Nephron (organoid): ENCODE measurements at regions not wholly inside any gene's neighbourhood (a gene's known extent, or its start where the extent isn't known, plus 50 kb on each side); places are given as distances from the start of the nearest gene placed in this dataset.

Source experiments
- H3K27ac Mint-ChIP-seq, 3 experiments: 2 replicates each; pipeline ENCODE4 v1.8.0; 2020; ENCODE audit warnings: mixed read lengths in 3 of 3, mild to moderate bottlenecking in 2 of 3, moderate library complexity in 1 of 3
- H3K27me3 Mint-ChIP-seq: 2 replicates; pipeline ENCODE4 v1.8.0; 2021; ENCODE audit warnings: low read depth, mild to moderate bottlenecking, moderate library complexity, mixed read lengths
- H3K36me3 Mint-ChIP-seq: 2 replicates; pipeline ENCODE4 v1.8.0; 2020; ENCODE audit warnings: low read depth, mixed read lengths
- H3K4me1 Mint-ChIP-seq: 2 replicates; pipeline ENCODE4 v1.8.0; 2020; ENCODE audit warnings: mixed read lengths
- H3K4me3 Mint-ChIP-seq, 3 experiments: 2 replicates each; pipeline ENCODE4 v1.8.0; 2020; ENCODE audit warnings: mild to moderate bottlenecking in 3 of 3, mixed read lengths in 3 of 3, moderate library complexity in 2 of 3
- H3K9me3 Mint-ChIP-seq: 2 replicates; pipeline ENCODE4 v1.8.0; 2020; ENCODE audit warnings: mixed read lengths
- TF ChIP-seq, protein P1 (sequence below), 3 experiments: fragments of 200-600 bp; sonication (generic); IDR thresholded peaks; one replicate each; pipeline ENCODE4 v1.5.0; 2021; ENCODE audit warnings: antibody characterized with exemption in 3 of 3; ENCODE audit not compliant: unreplicated experiment in 3 of 3

DNA sequence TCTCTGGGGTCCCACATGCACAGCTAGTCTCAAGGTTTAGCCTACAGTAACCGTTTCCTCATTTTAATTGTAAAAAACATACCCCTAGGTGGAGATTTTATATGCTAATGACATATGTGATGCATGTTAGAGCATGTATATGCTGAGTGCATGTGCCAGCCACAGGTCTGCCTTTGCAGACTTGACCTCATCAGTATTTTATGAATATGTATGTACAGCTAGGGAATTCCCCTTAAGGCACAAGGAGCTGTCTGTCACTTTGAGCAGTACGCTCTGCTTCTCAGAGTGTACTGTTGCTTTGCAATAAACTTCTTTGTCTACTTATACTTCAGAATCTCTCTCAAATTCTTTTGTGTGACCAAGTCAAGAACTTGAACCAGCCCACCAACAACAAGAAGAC lies 131.2 kb upstream of the ERBB4 start:
- no peak overlapping the region for H3K27ac Mint-ChIP-seq
- no peaks in the 10 kb centered on the region for H3K9me3 Mint-ChIP-seq
- TF ChIP-seq, protein P1, sequence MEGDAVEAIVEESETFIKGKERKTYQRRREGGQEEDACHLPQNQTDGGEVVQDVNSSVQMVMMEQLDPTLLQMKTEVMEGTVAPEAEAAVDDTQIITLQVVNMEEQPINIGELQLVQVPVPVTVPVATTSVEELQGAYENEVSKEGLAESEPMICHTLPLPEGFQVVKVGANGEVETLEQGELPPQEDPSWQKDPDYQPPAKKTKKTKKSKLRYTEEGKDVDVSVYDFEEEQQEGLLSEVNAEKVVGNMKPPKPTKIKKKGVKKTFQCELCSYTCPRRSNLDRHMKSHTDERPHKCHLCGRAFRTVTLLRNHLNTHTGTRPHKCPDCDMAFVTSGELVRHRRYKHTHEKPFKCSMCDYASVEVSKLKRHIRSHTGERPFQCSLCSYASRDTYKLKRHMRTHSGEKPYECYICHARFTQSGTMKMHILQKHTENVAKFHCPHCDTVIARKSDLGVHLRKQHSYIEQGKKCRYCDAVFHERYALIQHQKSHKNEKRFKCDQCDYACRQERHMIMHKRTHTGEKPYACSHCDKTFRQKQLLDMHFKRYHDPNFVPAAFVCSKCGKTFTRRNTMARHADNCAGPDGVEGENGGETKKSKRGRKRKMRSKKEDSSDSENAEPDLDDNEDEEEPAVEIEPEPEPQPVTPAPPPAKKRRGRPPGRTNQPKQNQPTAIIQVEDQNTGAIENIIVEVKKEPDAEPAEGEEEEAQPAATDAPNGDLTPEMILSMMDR (IDR thresholded peaks at IDR 0.05; ENCODE audit: unreplicated experiment in 3 of 3), result no peak
- H3K27me3 Mint-ChIP-seq, result no peaks in the 10 kb centered on the region
- no peaks in the 10 kb centered on the region for H3K4me1 Mint-ChIP-seq
- H3K4me3 Mint-ChIP-seq, result no peak overlapping the region
- H3K36me3 Mint-ChIP-seq, result no peaks in the 10 kb centered on the region

GRCh38 chr2:212667751-212668316 lies 129.2 kb upstream of the ERBB4 start:
- H3K36me3 Mint-ChIP-seq, result no peaks in the 10 kb centered on the region
- no peaks in the 10 kb centered on the region for H3K27me3 Mint-ChIP-seq
- no peak overlapping the region for H3K4me3 Mint-ChIP-seq
- TF ChIP-seq, protein P1 (IDR thresholded peaks at IDR 0.05; ENCODE audit: unreplicated experiment in 3 of 3), result no peak
- no peaks in the 10 kb centered on the region for H3K9me3 Mint-ChIP-seq
- H3K4me1 Mint-ChIP-seq, result no peaks in the 10 kb centered on the region
- H3K27ac Mint-ChIP-seq, result no peak overlapping the region

DNA sequence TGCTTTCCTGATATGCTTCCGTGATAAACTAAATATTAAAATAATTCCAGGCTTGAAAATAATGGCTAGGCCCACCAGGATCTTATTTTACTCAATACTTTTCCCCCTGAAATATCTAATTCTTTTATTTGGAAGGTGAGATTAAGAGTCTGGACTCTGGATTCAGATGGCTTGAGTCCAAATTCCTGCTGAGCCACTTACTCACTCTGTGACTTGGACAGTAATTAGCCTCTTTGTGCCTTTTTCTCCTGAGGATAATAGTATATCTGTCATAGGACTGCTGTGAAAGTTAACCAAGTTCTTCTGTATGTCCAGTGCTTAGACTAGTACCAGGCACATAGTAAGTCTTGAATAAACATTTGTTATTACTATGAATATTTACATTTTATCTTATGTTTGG lies 127.3 kb upstream of the ERBB4 start:
- Mint-ChIP-seq H3K36me3 (no peaks in the 10 kb centered on the region), H3K27ac (no peak overlapping the region), H3K9me3 (no peaks in the 10 kb centered on the region), H3K27me3 (no peaks in the 10 kb centered on the region), H3K4me1 (no peaks in the 10 kb centered on the region), H3K4me3 (no peak overlapping the region)
- TF ChIP-seq, protein P1 (IDR thresholded peaks at IDR 0.05; ENCODE audit: unreplicated experiment in 3 of 3), result no peak

DNA sequence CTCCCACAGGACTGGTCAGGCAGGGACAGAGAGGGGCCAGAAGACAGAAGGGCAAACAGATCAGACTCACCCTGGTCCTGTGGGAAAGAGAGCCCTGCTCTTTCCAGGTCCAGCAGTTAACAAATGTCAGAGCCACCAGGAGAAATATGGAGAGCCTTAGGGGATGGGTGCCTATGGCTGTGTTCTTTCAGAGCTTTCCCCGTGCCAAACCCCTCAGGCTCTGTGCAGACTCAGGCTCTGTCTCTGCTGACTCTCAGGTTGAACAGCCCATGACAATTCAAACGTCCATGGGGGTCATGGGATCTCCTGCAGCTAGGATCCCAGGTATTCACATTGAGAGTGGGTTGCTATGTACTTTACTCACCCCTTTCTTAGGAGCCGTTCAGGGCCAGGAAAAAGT lies 120.8 kb upstream of the ERBB4 start:
- H3K9me3 Mint-ChIP-seq, result peaks cover 7% of the 10 kb centered on the region
- TF ChIP-seq, protein P1 (IDR thresholded peaks at IDR 0.05; ENCODE audit: unreplicated experiment in 3 of 3), result no peak
- H3K27ac Mint-ChIP-seq, result no peak overlapping the region
- no peak overlapping the region for H3K4me3 Mint-ChIP-seq
- H3K4me1 Mint-ChIP-seq, result no peaks in the 10 kb centered on the region
- peaks cover 10% of the 10 kb centered on the region for H3K27me3 Mint-ChIP-seq
- no peaks in the 10 kb centered on the region for H3K36me3 Mint-ChIP-seq

GRCh38 chr2:212649646-212650045 lies 111.0 kb upstream of the ERBB4 start:
- H3K36me3 Mint-ChIP-seq, result no peaks in the 10 kb centered on the region
- H3K27ac Mint-ChIP-seq, result no peak overlapping the region
- no peaks in the 10 kb centered on the region for H3K4me1 Mint-ChIP-seq
- no peaks in the 10 kb centered on the region for H3K27me3 Mint-ChIP-seq
- no peaks in the 10 kb centered on the region for H3K9me3 Mint-ChIP-seq
- TF ChIP-seq, protein P1 (IDR thresholded peaks at IDR 0.05; ENCODE audit: unreplicated experiment in 3 of 3), result no peak
- no peak overlapping the region for H3K4me3 Mint-ChIP-seq

- H3K27ac Mint-ChIP-seq, result peak overlapping the region in 1 of 3 experiments; percentile 41
- H3K27me3 Mint-ChIP-seq, result no peaks in the 10 kb centered on the region
- no peaks in the 10 kb centered on the region for H3K4me1 Mint-ChIP-seq
- H3K4me3 Mint-ChIP-seq, result no peak overlapping the region
- H3K9me3 Mint-ChIP-seq, result no peaks in the 10 kb centered on the region
- no peaks in the 10 kb centered on the region for H3K36me3 Mint-ChIP-seq
- TF ChIP-seq, protein P1 (IDR thresholded peaks at IDR 0.05; ENCODE audit: unreplicated experiment in 3 of 3), result no peak
Observed at GRCh38 chr2:212646698-212647366, 108.2 kb upstream of the ERBB4 start.
